ENCODE measurements at regions not wholly inside any gene's neighbourhood (a gene's known extent, or its start where the extent isn't known, plus 50 kb on each side); places are given as distances from the start of the nearest gene placed in this dataset.

- H3K4me1 Mint-ChIP-seq (ENCODE audit: low read depth, unreplicated experiment): peaks cover 15% of the 10 kb centered on the region
- no peaks in the 10 kb centered on the region for H3K36me3 Mint-ChIP-seq (ENCODE audit: unreplicated experiment)
- DNase-seq: no peak
- no peak for TF ChIP-seq CTCF (IDR thresholded peaks at IDR 0.05; ENCODE audit: partially characterized antibody, unreplicated experiment)
- H3K27me3 Mint-ChIP-seq (ENCODE audit: unreplicated experiment): peaks cover 3% of the 10 kb centered on the region
- no peak overlapping the region for H3K4me3 Mint-ChIP-seq (ENCODE audit: unreplicated experiment)
- peak overlapping the region; percentile 56 for H3K27ac Mint-ChIP-seq (ENCODE audit: unreplicated experiment)
- peaks cover 2% of the 10 kb centered on the region for H3K9me3 Mint-ChIP-seq (ENCODE audit: unreplicated experiment)
These were observed 166.5 kb upstream of the JARID2 start for GRCh38 chr6:15079288-15079817.

DNA sequence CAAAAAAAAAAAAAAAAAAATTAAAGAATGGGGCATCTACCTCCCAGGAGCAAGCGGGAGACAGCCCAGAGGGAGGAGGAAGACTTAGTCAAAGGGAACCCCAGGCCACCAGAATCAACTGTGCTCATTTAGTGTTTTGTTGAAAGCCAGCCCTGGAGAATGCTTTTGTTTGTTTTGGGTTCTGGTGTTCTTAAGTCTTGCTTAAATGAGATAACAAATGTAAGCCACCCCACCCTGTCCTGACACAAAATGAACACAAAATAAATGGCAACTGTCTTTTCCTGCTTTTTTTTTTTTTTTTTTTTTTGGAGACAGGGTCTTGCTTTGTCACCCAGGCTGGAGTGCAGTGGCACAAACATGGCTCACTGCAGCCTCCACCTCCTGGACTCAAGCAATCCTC lies 165.0 kb upstream of the JARID2 start:
- no peak overlapping the region for H3K27ac Mint-ChIP-seq (ENCODE audit: unreplicated experiment)

GRCh38 chr6:15081447-15081846 lies 164.4 kb upstream of the JARID2 start:
- Mint-ChIP-seq H3K27ac (ENCODE audit: unreplicated experiment) (no peak overlapping the region), H3K9me3 (ENCODE audit: unreplicated experiment) (no peaks in the 10 kb centered on the region), H3K4me1 (ENCODE audit: low read depth, unreplicated experiment) (peaks cover 9% of the 10 kb centered on the region), H3K27me3 (ENCODE audit: unreplicated experiment) (peaks cover 3% of the 10 kb centered on the region), H3K36me3 (ENCODE audit: unreplicated experiment) (no peaks in the 10 kb centered on the region), H3K4me3 (ENCODE audit: unreplicated experiment) (no peak overlapping the region)
- DNase-seq: no peak
- TF ChIP-seq CTCF (IDR thresholded peaks at IDR 0.05; ENCODE audit: partially characterized antibody, unreplicated experiment): no peak

More for the DNA sequence above, 165.0 kb upstream of the JARID2 start:
- Mint-ChIP-seq H3K9me3 (ENCODE audit: unreplicated experiment) (no peaks in the 10 kb centered on the region), H3K27me3 (ENCODE audit: unreplicated experiment) (peaks cover 3% of the 10 kb centered on the region), H3K4me3 (ENCODE audit: unreplicated experiment) (no peak overlapping the region), H3K36me3 (ENCODE audit: unreplicated experiment) (no peaks in the 10 kb centered on the region), H3K4me1 (ENCODE audit: low read depth, unreplicated experiment) (peaks cover 13% of the 10 kb centered on the region)
- TF ChIP-seq CTCF (IDR thresholded peaks at IDR 0.05; ENCODE audit: partially characterized antibody, unreplicated experiment): no peak
- no peak for DNase-seq

DNA sequence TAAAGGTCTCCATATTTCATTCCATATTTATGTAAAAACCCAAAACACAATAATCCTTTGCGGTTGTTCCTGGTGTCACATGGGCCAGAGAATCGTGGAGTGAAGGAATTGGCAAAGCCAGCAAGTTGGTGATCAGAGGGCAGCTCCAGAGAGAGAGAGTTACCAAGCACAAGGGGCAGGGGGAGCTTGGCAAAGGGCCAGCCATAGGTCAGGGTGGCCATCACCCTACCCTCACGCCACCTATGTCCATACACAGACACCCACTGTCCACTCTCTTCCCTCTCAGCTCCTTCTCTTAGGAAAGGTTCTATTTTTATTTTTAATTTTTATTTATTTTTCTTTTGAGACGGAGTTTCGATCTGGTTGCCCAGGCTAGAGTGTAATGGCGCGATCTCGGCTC lies 163.2 kb upstream of the JARID2 start:
- DNase-seq: no peak
- no peak for TF ChIP-seq CTCF (IDR thresholded peaks at IDR 0.05; ENCODE audit: partially characterized antibody, unreplicated experiment)
- peaks cover 3% of the 10 kb centered on the region for H3K27me3 Mint-ChIP-seq (ENCODE audit: unreplicated experiment)
- H3K36me3 Mint-ChIP-seq (ENCODE audit: unreplicated experiment): no peaks in the 10 kb centered on the region
- no peak overlapping the region for H3K27ac Mint-ChIP-seq (ENCODE audit: unreplicated experiment)
- H3K4me1 Mint-ChIP-seq (ENCODE audit: low read depth, unreplicated experiment): peaks cover 2% of the 10 kb centered on the region
- H3K9me3 Mint-ChIP-seq (ENCODE audit: unreplicated experiment): no peaks in the 10 kb centered on the region
- H3K4me3 Mint-ChIP-seq (ENCODE audit: unreplicated experiment): no peak overlapping the region

GRCh38 chr6:15086348-15087158 lies 159.3 kb upstream of the JARID2 start:
- peaks cover 10% of the 10 kb centered on the region for H3K4me1 Mint-ChIP-seq (ENCODE audit: low read depth, unreplicated experiment)
- H3K36me3 Mint-ChIP-seq (ENCODE audit: unreplicated experiment): no peaks in the 10 kb centered on the region
- H3K4me3 Mint-ChIP-seq (ENCODE audit: unreplicated experiment): no peak overlapping the region
- no peak for TF ChIP-seq CTCF (IDR thresholded peaks at IDR 0.05; ENCODE audit: partially characterized antibody, unreplicated experiment)
- H3K27ac Mint-ChIP-seq (ENCODE audit: unreplicated experiment): no peak overlapping the region
- no peaks in the 10 kb centered on the region for H3K9me3 Mint-ChIP-seq (ENCODE audit: unreplicated experiment)
- H3K27me3 Mint-ChIP-seq (ENCODE audit: unreplicated experiment): no peaks in the 10 kb centered on the region
- DNase-seq: no peak

Data from glutamatergic neuron (in vitro differentiated cells).